22Rv1 (cell line): ENCODE measurements at regions not wholly inside any gene's neighbourhood (a gene's known extent, or its start where the extent isn't known, plus 50 kb on each side); places are given as distances from the start of the nearest gene placed in this dataset.

Source experiments
- H3K27ac ChIP-seq: fragments of 450-650 bp; 2 replicates; pipeline ENCODE4 v1.5.1; 2017
- CTCF ChIP-seq: fragments of 450-650 bp; IDR thresholded peaks from 2 replicates; pipeline ENCODE4 v1.5.1; 2017; ENCODE audit warnings: mild to moderate bottlenecking
- ZFX ChIP-seq: fragments of 450-650 bp; IDR thresholded peaks from 2 replicates; pipeline ENCODE4 v1.6.1; 2017; ENCODE audit warnings: antibody characterized with exemption, borderline replicate concordance

- no peak overlapping the region for H3K27ac ChIP-seq
- TF ChIP-seq CTCF, result no peak
- TF ChIP-seq ZFX, result no peak
These were observed 674.2 kb upstream of the ARGLU1 start for GRCh38 chr13:107242138-107242537.

- no peak overlapping the region for H3K27ac ChIP-seq
- TF ChIP-seq ZFX (no peak), CTCF (no peak)
These were observed 673.4 kb upstream of the ARGLU1 start for GRCh38 chr13:107241381-107241780.

- TF ChIP-seq CTCF, result no peak
- TF ChIP-seq ZFX, result no peak
- H3K27ac ChIP-seq, result no peak overlapping the region
These were observed 671.3 kb upstream of the ARGLU1 start for GRCh38 chr13:107239213-107239612.

- no peak overlapping the region for H3K27ac ChIP-seq
- no peak for TF ChIP-seq CTCF
- TF ChIP-seq ZFX, result no peak
These were observed 670.5 kb upstream of the ARGLU1 start for GRCh38 chr13:107238262-107238981.

GRCh38 chr13:107234319-107235073, 666.6 kb upstream of the ARGLU1 start:
- H3K27ac ChIP-seq, result no peak overlapping the region
- no peak for TF ChIP-seq CTCF
- no peak for TF ChIP-seq ZFX

GRCh38 chr13:107233541-107233940, 665.6 kb upstream of the ARGLU1 start:
- TF ChIP-seq ZFX (no peak), CTCF (no peak)
- H3K27ac ChIP-seq, result no peak overlapping the region

GRCh38 chr13:107231944-107232343, 664.0 kb upstream of the ARGLU1 start:
- H3K27ac ChIP-seq, result no peak overlapping the region

More at GRCh38 chr13:107231944-107232343, 664.0 kb upstream of the ARGLU1 start:
- no peak for TF ChIP-seq CTCF
